ENCODE measurements at regions not wholly inside any gene's neighbourhood (a gene's known extent, or its start where the extent isn't known, plus 50 kb on each side); places are given as distances from the start of the nearest gene placed in this dataset.

DNA sequence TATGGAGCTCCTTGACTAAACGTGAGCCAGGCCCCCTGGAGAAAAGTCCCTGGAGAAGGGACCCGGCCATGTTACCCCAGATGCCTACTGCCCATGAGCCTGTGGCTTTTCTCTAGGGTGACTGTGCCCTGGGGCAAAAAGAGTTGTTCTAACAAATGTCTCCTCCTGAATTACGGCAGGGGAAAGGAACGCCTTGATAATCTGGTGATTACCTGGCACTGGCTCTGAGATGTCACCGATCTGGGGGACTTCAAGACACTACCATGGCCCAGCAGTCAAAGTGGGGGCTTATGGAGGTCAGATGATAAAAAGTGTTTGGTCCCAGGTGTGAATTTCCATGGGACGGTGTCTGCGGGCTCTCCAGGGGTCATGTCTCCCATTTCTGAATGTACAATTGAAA lies 140.7 kb downstream of the KLF13 start:
- H3K79me1 ChIP-seq (ENCODE audit: low read depth, low read length): no peaks in the 10 kb centered on the region
- DNase-seq (ENCODE audit: low spot score): no peak
- H3K27me3 ChIP-seq (ENCODE audit: control insufficient read depth in 3 of 3, insufficient read depth in 3 of 3, low read depth in 1 of 3, low read length in 3 of 3): peaks cover 0 to 2% (median 0%) of the 10 kb centered on the region in 3 experiments
- H3K4me2 ChIP-seq (ENCODE audit: insufficient read depth, low read length, poor library complexity, severe bottlenecking): no peak overlapping the region
- no peak overlapping the region for H3K23ac ChIP-seq (ENCODE audit: low read depth, low read length, poor library complexity)
- no peak overlapping the region for H3K27ac ChIP-seq (replicated peaks; ENCODE audit: low read length)
- no peak overlapping the region for H2BK15ac ChIP-seq (ENCODE audit: low read length)
- H3K4ac ChIP-seq (ENCODE audit: low read length): no peak overlapping the region
- no peak overlapping the region for H2BK120ac ChIP-seq (ENCODE audit: low read depth, low read length)
- H4K91ac ChIP-seq (ENCODE audit: low read depth, low read length, poor library complexity): no peak overlapping the region
- H3K14ac ChIP-seq (ENCODE audit: low read length): no peak overlapping the region
- H3K18ac ChIP-seq (ENCODE audit: low read length): no peak overlapping the region
- no peak overlapping the region for H4K8ac ChIP-seq (ENCODE audit: low read depth, low read length)
- no peak overlapping the region for H2AK5ac ChIP-seq (ENCODE audit: low read depth, low read length)
- H3K36me3 ChIP-seq (replicated peaks in 1 of 2; ENCODE audit: control insufficient read depth in 2 of 2, insufficient read depth in 2 of 2, low read length in 2 of 2): no peaks in the 10 kb centered on the region
- no CpG with 5 or more reads among the region's 7 CpGs for WGBS, 2 donors (ENCODE audit: extremely low coverage in 2 of 2, insufficient read length in 2 of 2, insufficient replicate concordance in 1 of 2)
- no peak overlapping the region for H3K9ac ChIP-seq (ENCODE audit: low read depth, low read length, poor library complexity)
- no peaks in the 10 kb centered on the region for H3K4me1 ChIP-seq (ENCODE audit: control insufficient read depth in 2 of 2, insufficient read depth in 1 of 2, low read depth in 1 of 2, low read length in 2 of 2)
- no peaks in the 10 kb centered on the region for H3K9me3 ChIP-seq (replicated peaks in 1 of 2; ENCODE audit: control insufficient read depth in 2 of 2, insufficient read depth in 1 of 2, low read depth in 1 of 2, low read length in 2 of 2)
- H2AFZ ChIP-seq (ENCODE audit: low read length): no peak overlapping the region
- H2BK12ac ChIP-seq (ENCODE audit: low read length): no peak overlapping the region
- no peak overlapping the region for H2BK5ac ChIP-seq (ENCODE audit: low read length)
- H3K4me3 ChIP-seq (ENCODE audit: low read length in 2 of 2): no peak overlapping the region

DNA sequence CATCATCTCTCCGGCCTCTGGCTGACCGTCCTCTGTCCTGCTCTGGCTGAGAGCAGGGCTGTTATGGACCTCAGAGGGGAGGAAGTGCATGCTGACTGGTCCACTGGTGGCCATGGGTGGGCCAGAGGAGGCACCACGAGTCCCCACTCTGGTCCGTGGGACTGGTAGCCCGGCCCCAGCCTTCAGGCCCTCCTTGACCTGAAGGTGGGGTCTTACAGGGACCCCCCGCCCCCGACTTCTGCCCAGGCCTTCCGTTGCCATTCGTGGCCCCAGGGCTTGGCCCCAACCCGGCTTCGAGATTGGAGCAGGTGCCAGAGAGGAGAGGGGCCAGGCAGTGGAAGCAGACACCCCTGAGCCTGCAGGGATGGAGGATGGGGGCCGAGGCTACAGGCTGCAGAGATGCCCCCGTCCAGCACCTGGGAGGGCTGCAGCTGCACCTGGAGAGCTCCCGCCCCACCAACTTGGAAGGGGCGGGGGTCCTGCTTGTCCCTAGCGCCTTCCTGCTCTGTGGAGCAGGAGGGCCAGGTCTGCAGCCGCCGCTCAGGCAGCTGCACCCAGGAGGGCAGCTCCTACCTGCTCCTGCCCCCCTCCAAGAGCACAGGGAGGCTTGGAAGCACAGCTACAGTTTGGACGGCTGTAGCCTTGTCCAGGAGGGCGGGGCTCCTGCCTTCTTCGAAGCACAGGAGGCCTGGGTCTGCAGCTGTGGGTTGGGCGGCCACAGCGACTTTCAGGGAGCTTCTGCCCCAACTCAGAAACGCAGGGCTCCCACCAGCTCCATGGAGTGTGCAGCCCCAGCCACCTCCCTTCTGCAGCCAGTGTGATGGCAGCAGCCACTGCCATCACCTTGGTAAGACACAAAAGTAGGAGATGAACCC lies 142.5 kb downstream of the KLF13 start:
- Histone ChIP-seq H3K9me3 (replicated peaks in 1 of 2; ENCODE audit: control insufficient read depth in 2 of 2, insufficient read depth in 1 of 2, low read depth in 1 of 2, low read length in 2 of 2) (no peaks in the 10 kb centered on the region), H3K79me1 (ENCODE audit: low read depth, low read length) (no peaks in the 10 kb centered on the region), H3K14ac (ENCODE audit: low read length) (no peak overlapping the region), H3K36me3 (replicated peaks in 1 of 2; ENCODE audit: control insufficient read depth in 2 of 2, insufficient read depth in 2 of 2, low read length in 2 of 2) (no peaks in the 10 kb centered on the region), H2AFZ (ENCODE audit: low read length) (no peak overlapping the region), H4K8ac (ENCODE audit: low read depth, low read length) (no peak overlapping the region), H4K91ac (ENCODE audit: low read depth, low read length, poor library complexity) (no peak overlapping the region), H3K4ac (ENCODE audit: low read length) (no peak overlapping the region), H3K27ac (replicated peaks; ENCODE audit: low read length) (no peak overlapping the region), H3K4me3 (ENCODE audit: low read length in 2 of 2) (no peak overlapping the region), H3K4me1 (ENCODE audit: control insufficient read depth in 2 of 2, insufficient read depth in 1 of 2, low read depth in 1 of 2, low read length in 2 of 2) (peaks cover 2% of the 10 kb centered on the region in 2 donors), H2BK15ac (ENCODE audit: low read length) (no peak overlapping the region), H3K9ac (ENCODE audit: low read depth, low read length, poor library complexity) (no peak overlapping the region), H3K27me3 (ENCODE audit: control insufficient read depth in 3 of 3, insufficient read depth in 3 of 3, low read depth in 1 of 3, low read length in 3 of 3) (peaks cover 0 to 2% (median 0%) of the 10 kb centered on the region in 3 experiments), H3K23ac (ENCODE audit: low read depth, low read length, poor library complexity) (peak overlapping the region; percentile 14), H2AK5ac (ENCODE audit: low read depth, low read length) (peak overlapping the region; percentile 8), H3K18ac (ENCODE audit: low read length) (peak overlapping the region; percentile 26), H2BK12ac (ENCODE audit: low read length) (no peak overlapping the region), H2BK120ac (ENCODE audit: low read depth, low read length) (no peak overlapping the region), H3K4me2 (ENCODE audit: insufficient read depth, low read length, poor library complexity, severe bottlenecking) (no peak overlapping the region), H2BK5ac (ENCODE audit: low read length) (no peak overlapping the region)
- no peak for DNase-seq (ENCODE audit: low spot score)
- WGBS, 2 donors (ENCODE audit: extremely low coverage in 2 of 2, insufficient read length in 2 of 2, insufficient replicate concordance in 1 of 2): no CpG with 5 or more reads among the region's 24 CpGs

DNA sequence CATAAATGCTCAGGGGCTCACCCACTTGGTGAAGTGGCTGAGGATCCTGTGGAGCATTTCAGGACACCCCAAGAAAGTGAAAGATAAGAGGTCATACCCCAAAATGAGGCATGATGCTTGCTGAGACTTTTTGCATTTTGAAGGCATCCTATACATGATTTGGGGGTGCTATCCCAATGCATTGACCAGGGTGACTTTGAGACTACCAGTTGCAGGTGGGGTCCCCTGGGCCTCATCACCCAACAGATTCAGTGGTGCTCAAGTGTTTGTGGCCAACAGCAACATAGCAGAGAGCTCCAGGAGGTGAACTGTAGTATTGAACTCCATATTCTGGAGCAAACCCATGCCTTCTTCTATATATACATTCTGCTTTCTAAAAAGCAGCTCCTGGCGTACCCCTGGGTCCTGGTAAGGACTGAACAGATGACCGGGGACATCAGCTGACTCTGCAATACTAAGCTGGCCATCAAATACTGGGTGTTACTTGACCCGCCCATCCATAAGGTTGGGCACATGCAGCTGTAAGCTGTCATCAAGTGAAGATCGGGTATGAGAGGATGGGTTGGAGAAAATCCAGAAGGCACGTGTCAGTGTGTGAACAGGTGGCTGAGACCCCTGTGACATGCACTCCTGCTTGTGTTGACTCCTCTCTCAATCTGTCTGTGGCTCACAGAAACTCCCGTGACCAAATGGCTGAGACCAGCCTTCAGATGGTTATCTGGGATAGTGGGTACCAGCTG lies 143.3 kb downstream of the KLF13 start:
- no peak overlapping the region for H2BK15ac ChIP-seq (ENCODE audit: low read length)
- peaks cover 2% of the 10 kb centered on the region in 2 donors for H3K4me1 ChIP-seq (ENCODE audit: control insufficient read depth in 2 of 2, insufficient read depth in 1 of 2, low read depth in 1 of 2, low read length in 2 of 2)
- H3K14ac ChIP-seq (ENCODE audit: low read length): no peak overlapping the region
- no peak overlapping the region for H2BK12ac ChIP-seq (ENCODE audit: low read length)
- H3K79me1 ChIP-seq (ENCODE audit: low read depth, low read length): no peaks in the 10 kb centered on the region
- H3K9me3 ChIP-seq (replicated peaks in 1 of 2; ENCODE audit: control insufficient read depth in 2 of 2, insufficient read depth in 1 of 2, low read depth in 1 of 2, low read length in 2 of 2): no peaks in the 10 kb centered on the region
- no CpG with 5 or more reads among the region's 6 CpGs for WGBS, 2 donors (ENCODE audit: extremely low coverage in 2 of 2, insufficient read length in 2 of 2, insufficient replicate concordance in 1 of 2)
- H3K18ac ChIP-seq (ENCODE audit: low read length): no peak overlapping the region
- H2AFZ ChIP-seq (ENCODE audit: low read length): no peak overlapping the region
- DNase-seq (ENCODE audit: low spot score): no peak
- no peak overlapping the region for H3K4ac ChIP-seq (ENCODE audit: low read length)
- H3K27ac ChIP-seq (replicated peaks; ENCODE audit: low read length): no peak overlapping the region
- no peak overlapping the region for H3K23ac ChIP-seq (ENCODE audit: low read depth, low read length, poor library complexity)
- peaks cover 0 to 2% (median 0%) of the 10 kb centered on the region in 3 experiments for H3K27me3 ChIP-seq (ENCODE audit: control insufficient read depth in 3 of 3, insufficient read depth in 3 of 3, low read depth in 1 of 3, low read length in 3 of 3)
- no peaks in the 10 kb centered on the region for H3K36me3 ChIP-seq (replicated peaks in 1 of 2; ENCODE audit: control insufficient read depth in 2 of 2, insufficient read depth in 2 of 2, low read length in 2 of 2)
- H3K4me3 ChIP-seq (ENCODE audit: low read length in 2 of 2): no peak overlapping the region
- H4K8ac ChIP-seq (ENCODE audit: low read depth, low read length): no peak overlapping the region
- no peak overlapping the region for H2BK5ac ChIP-seq (ENCODE audit: low read length)
- H4K91ac ChIP-seq (ENCODE audit: low read depth, low read length, poor library complexity): no peak overlapping the region
- no peak overlapping the region for H3K4me2 ChIP-seq (ENCODE audit: insufficient read depth, low read length, poor library complexity, severe bottlenecking)
- no peak overlapping the region for H2BK120ac ChIP-seq (ENCODE audit: low read depth, low read length)
- no peak overlapping the region for H2AK5ac ChIP-seq (ENCODE audit: low read depth, low read length)
- H3K9ac ChIP-seq (ENCODE audit: low read depth, low read length, poor library complexity): no peak overlapping the region

DNA sequence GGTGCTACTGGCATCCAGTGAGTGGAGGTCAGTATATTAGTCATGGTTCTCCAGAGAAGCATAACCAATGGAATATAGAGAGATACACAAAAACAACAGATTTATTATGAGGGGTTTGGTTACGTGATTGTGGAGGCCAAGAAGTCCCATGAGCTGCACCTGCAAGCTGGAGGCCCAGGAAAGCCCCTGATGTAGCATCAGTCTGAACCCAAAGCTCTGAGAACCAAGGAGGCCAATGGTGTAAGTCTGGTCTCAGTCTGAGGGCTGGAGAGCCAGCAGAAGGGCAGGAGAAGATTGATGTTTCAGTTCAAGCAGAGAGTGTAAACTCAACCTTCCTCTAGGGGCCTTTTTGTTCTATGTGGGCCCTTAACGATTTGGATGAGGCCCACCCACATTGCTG lies 144.1 kb downstream of the KLF13 start:
- Histone ChIP-seq H4K91ac (ENCODE audit: low read depth, low read length, poor library complexity) (no peak overlapping the region), H2BK12ac (ENCODE audit: low read length) (no peak overlapping the region)
- WGBS, 2 donors (ENCODE audit: extremely low coverage in 2 of 2, insufficient read length in 2 of 2, insufficient replicate concordance in 1 of 2): no CpG with 5 or more reads among the region's 2 CpGs

More for the DNA sequence above, 144.1 kb downstream of the KLF13 start:
- Histone ChIP-seq H3K4me1 (ENCODE audit: control insufficient read depth in 2 of 2, insufficient read depth in 1 of 2, low read depth in 1 of 2, low read length in 2 of 2) (peaks cover 2% of the 10 kb centered on the region in 2 donors), H3K79me1 (ENCODE audit: low read depth, low read length) (no peaks in the 10 kb centered on the region), H3K18ac (ENCODE audit: low read length) (no peak overlapping the region), H2AFZ (ENCODE audit: low read length) (no peak overlapping the region), H2BK15ac (ENCODE audit: low read length) (no peak overlapping the region), H3K27me3 (ENCODE audit: control insufficient read depth in 3 of 3, insufficient read depth in 3 of 3, low read depth in 1 of 3, low read length in 3 of 3) (peaks cover 0 to 2% (median 0%) of the 10 kb centered on the region in 3 experiments), H3K14ac (ENCODE audit: low read length) (no peak overlapping the region), H3K4me3 (ENCODE audit: low read length in 2 of 2) (no peak overlapping the region), H3K4me2 (ENCODE audit: insufficient read depth, low read length, poor library complexity, severe bottlenecking) (no peak overlapping the region), H2AK5ac (ENCODE audit: low read depth, low read length) (no peak overlapping the region), H3K27ac (replicated peaks; ENCODE audit: low read length) (no peak overlapping the region), H2BK120ac (ENCODE audit: low read depth, low read length) (no peak overlapping the region), H3K9me3 (replicated peaks in 1 of 2; ENCODE audit: control insufficient read depth in 2 of 2, insufficient read depth in 1 of 2, low read depth in 1 of 2, low read length in 2 of 2) (no peaks in the 10 kb centered on the region), H3K4ac (ENCODE audit: low read length) (no peak overlapping the region), H3K9ac (ENCODE audit: low read depth, low read length, poor library complexity) (no peak overlapping the region), H2BK5ac (ENCODE audit: low read length) (no peak overlapping the region), H4K8ac (ENCODE audit: low read depth, low read length) (no peak overlapping the region), H3K36me3 (replicated peaks in 1 of 2; ENCODE audit: control insufficient read depth in 2 of 2, insufficient read depth in 2 of 2, low read length in 2 of 2) (no peaks in the 10 kb centered on the region), H3K23ac (ENCODE audit: low read depth, low read length, poor library complexity) (no peak overlapping the region)
- no peak for DNase-seq (ENCODE audit: low spot score)
